GM18508 (cell line): ENCODE measurements at regions not wholly inside any gene's neighbourhood (a gene's known extent, or its start where the extent isn't known, plus 50 kb on each side); places are given as distances from the start of the nearest gene placed in this dataset.

Experiments used
- ATAC-seq: cut with Tn5 transposase; IDR thresholded peaks from one replicate; pipeline ENCODE4 v1.9.1; 2021; ENCODE audit warnings: moderate number of reproducible peaks; ENCODE audit not compliant: insufficient read depth, unreplicated experiment

DNA sequence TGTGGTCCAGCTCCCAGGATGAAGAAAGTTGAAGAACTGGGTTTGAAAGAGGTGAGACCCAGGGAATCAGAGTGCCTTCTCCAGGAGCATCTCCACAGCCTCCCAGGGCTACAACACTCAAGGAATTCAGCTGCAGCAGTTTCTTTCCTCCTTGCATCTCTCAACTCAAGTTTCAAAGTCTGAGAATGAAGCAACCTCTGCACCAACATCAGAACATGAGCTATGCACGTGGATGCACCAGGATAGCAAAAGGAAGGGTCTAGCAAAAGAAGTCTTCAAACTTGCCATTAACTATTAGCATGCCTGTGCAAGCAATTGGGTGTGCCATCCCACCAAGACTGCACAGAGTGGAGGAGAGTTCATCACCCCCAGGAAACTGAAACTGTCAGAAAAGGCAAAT lies 193.9 kb downstream of the OTOR start:
- no peak for ATAC-seq

DNA sequence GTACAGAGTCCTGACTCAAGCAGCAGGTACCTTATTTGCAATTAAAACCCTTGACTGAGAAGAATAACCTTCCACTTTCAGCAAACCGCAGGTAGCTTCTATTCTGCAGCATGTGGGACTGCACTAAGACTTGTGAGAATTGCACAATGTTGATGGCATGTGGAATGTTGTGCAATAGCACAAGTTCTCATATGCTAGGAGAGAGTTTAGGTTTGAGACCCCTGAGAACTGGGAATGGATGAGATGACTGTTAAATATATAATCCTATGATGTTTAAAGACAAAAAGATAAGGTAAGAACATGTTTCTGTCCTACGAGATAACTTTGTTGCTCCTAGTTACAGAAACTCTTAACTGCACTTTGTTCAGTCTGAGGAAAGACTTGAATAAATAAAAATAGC lies 194.6 kb downstream of the OTOR start:
- ATAC-seq, result no peak

DNA sequence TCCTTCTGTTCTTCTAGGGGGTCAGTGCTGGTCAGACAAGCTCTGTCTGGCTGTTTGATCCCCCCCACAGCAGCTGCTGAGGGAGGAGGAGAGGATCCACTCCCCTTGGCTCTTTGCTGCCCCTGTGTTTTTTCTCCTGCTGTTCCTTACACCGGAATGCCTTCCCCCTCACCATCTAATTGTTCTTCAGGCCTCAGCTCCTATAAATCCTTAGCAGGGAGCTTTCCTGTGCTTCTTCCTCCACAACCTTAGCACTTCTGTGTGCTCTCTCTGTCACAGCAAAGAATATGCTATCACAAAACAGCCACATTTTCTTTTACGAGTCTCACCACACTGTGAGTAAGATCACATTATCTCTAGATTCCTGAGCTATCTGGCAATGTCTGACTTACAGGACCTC lies 196.6 kb downstream of the OTOR start:
- no peak for ATAC-seq

DNA sequence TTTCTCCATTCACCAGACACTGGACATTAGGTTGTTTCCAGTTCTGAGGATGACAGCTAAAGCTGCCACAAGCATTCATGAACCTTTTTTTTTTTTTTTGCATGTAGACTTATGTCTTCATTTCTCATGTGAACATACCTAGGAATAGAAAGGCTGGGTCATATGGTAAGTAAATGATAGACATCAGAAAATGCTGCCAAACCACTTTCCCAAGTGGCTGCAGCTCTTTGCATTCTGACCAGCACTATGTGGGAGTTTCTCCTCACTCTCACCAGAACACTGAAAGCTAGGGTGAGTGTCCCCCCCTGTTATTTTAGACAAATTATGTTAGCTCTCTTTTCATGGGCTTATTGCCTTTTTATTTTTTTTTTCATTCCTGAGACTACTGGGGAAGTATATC lies 197.5 kb downstream of the OTOR start:
- ATAC-seq, result no peak

DNA sequence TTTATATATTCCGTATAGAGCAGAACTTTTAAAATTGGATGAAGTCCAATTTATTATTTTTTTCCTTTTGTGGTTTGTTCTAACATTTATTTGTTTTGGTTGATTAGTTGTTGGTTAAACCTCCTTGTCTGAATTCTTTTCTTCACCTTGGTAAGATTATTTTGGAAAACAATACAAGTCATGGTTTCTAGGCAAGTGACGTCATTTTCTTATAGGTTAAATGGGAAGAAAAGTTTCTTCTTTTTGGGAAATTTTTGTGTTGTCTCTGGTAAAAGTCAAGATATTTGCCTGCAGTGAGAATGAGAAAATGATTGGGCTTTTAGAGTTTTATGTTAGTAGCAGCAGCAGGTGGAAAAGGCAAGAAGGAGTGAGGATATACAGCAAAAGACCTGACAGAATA lies 197.9 kb downstream of the OTOR start:
- ATAC-seq, result no peak

DNA sequence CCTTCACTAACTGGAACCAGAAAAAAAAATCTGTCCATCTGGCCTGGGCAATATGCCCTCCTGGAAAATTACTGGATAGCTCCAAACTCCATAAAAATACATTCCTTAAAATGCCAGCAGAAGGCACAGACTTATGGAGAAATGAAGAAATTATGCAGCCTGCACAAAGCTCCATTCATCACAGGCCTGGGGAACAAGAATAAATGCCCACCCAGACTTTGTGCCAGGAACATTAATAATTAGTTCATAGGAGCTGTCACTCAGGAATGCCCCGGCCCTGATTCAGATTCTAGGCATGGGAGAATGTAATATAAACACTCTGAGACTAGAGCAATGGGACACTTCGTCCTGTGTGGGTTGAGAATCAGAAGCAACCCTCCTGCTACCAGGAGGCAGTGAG lies 199.3 kb downstream of the OTOR start:
- no peak for ATAC-seq

DNA sequence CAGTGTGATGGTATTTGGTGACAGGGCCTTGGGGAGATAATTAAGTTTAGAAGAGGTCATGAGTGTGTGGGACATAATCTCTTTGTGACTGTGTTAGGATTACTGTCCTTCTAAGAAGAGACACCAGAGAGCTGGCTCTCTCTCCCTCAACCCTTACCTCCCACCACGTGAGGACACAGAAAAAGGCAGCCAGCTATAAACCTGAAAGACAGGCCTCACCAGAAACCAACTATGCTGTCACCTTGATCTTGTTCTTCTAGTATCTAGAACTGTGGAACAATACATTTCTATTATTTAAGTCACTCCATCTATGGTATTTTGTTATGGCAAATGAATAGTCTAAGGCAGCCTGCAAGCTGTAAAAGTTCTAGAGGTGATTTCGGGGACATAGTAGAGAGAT lies 203.7 kb downstream of the OTOR start:
- ATAC-seq, result no peak

DNA sequence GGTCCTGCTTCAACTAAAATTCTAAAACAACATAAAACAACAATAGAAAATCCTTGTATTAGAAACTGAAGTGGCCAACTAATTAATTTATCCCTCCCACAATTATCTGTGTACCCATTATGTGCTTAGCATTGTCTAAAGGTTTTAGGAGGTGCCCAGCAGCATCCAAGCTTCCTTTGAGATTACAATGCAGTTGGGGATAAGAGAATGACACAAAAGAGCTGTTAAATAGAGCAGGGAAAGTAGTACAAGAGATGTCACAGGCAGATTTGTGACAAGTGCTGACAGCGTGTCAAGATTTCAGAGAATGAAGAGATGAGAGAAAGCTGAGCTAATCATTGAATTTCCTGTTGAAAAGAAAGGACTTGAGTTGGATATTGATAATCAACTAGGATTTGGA lies 204.8 kb downstream of the OTOR start:
- ATAC-seq, result no peak

DNA sequence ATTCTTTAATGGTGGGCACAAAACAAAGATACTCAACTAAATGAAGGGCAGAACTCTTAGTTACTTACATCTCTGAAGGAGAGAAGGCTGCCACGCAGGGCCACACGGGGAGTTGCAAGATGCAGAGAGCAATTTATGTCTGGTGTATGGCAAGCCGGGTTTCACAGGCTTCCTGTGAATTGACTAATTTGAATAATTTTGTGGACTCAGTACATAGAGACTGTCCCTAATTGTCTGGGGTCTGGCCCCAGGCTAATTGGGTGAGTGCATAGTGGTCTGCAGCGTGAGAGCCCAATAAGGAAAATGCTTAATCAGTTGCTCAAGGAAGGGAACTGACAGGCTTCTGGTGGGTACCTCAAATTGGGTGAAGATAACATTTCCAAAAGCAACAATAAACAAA lies 205.7 kb downstream of the OTOR start:
- no peak for ATAC-seq

DNA sequence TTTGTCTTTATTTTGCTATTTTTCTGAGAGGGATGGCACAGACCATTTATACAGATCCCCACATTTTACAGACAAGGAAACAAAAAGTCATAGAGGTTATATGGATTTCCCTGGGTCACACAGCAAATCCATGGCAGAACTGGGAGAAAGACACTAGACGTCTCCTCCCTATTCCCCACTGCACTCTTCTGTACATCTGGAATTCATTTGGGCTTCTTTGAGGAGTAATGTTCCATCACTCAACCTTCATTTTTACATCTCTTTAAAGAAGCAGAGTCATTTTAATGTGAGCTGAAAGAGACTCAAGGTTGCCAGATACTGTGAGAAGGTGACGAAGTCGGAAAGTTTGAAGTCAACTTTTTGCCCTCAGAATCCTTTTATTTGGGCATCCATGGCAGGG lies 207.3 kb downstream of the OTOR start:
- no peak for ATAC-seq

DNA sequence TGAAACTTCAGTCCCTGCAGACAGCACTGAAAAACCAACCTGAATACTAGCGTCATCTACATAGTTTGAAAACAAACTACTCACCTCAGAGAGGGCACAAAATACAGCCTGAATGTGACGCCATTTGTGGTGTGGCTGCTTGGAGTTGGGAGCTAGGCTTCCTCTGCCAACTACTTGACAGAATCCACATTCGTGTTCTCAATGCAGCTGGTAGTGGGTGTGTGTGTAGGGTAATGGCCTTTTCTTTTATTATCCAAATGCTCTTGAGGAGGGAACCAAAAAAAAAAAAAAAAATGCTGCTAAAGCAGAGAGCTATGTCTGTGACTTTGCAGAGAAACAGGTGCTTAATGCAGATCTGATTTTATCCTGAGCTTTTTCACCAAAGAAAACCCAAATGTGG lies 207.8 kb downstream of the OTOR start:
- ATAC-seq, result no peak

DNA sequence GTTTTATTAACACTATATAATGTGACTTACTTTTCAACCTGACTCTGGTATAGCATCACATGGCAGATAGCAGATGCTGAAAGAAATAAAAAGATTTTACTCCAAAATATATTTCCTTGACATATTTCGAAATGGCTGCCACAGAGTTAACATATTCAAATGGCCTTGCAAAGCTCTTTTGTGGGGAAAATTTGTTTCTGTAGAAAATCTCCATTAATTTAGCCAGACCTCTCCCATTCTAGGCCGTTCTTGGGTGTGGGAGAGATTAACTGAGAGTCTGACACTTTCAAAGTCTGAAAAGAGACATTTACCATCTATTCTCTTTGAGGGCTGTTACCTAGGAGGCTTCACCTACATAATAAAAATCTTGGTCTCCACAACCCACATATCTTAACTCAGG lies 217.2 kb downstream of the OTOR start:
- no peak for ATAC-seq

DNA sequence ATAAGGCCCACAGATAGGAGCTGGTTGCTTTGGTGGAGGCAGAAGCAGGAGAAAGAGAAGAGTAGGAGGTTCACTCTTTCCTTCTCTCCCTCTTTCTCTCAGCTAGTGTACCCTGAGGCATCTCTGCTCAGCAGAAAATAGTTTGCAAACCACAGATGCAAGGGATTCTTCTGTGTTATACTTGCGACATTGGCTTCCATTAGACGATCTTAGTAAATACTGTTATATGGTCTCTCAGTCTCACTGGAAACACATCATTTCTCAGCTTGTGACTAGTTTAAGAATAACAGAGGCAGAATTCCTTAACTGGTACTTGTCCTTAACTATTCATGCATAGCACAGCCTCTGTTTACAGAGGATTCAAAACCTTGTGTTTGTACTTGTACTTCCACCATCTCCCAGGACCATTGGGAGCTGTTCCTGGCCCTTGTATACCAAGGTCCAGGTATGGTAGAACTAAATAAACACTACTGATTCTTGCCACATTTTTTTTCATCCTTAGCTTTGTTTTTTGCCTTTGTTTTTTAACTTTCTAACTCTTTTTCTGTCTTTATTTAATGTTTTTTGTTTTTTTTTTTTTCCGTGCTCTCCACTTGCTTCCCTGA lies 218.2 kb downstream of the OTOR start:
- no peak for ATAC-seq

DNA sequence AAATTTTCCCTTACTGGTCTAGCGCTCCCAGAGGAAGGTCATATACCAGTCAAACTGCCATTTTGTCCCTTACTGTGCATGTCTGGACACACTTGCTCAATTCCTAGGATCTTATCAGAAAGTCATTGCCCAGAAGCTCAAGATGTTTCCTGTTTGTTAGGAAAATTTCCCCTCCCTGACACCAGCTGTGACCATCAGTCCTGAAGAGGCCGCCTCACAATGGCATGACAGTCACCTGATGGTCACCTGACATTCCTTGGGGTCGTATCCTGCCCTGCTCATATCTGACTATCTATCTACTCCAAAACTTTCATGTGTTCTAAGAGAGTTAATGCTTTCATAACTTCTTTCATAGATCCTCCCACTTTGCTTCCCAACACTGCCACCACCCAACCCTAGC lies 219.9 kb downstream of the OTOR start:
- no peak for ATAC-seq

DNA sequence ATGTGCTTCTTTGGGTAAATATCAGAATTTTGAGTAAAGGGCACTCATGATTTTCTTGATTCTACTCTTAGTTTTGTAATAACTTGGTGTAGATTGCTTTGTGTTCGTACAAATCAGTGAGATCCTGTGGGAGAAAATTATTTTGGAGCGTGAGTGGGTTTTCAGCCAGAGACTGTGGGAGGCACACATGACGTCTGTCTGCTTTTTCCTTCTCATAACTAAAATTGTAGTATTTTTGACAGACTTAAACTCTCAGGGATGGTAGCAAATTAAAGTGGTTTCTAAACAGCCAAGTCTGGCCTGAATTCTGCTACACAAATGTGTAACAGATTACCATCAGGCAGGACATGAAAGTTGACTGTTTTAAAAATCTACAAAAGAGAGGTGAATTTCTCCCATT lies 222.6 kb downstream of the OTOR start:
- ATAC-seq, result no peak

DNA sequence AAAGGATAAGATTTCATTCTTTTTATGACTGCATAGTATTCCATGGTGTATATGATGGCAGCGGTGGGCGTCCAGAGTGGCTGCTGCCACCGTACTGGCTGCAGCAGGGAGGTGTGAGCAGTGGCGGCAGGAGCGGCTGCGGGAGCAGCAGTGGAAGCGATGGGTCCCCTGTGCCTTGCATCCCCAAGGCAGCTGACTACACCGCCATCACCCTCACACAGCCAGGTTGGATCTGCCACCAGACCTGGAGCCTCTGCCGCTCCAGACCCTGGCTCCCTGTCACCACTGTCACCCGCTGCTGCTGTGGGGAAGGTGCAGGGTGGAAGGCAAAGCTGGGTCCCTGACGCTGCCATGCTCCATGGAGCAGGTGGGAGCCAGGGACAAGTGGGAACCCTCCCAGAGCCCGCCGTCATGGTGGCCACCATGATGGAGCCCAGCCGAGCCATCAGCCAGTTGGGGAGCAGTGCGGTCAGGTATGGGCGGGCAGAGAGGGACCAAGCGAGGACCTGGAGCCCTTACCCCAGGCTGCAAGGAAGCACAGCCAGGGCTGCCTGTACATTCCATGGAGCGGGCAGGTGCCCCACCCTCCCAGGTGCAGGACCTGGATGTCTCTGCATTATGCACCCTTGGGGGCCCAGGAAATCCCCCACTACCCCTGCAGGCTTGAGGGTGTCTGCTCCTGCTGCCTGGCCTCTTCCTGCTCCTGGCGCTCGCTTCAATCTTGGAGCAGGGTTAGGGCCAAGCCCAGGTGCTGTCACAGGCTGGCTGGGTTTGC lies 226.1 kb downstream of the OTOR start:
- ATAC-seq, result no peak

DNA sequence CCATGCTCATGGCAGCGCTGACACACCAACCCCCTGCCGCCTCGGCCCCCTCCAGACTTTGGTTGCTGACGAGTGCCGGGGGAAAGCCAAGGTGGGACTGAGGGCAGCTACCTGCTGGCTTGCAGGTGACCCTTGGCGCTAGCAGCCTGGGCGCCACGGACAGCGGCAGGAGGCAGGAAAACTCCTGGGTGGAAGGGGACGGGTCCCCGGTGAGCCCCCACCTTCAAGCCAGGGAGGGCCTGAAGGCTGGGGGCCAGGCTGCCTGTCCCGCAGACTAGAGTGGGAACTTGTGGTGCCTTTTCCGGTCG lies 226.7 kb downstream of the OTOR start:
- no peak for ATAC-seq

DNA sequence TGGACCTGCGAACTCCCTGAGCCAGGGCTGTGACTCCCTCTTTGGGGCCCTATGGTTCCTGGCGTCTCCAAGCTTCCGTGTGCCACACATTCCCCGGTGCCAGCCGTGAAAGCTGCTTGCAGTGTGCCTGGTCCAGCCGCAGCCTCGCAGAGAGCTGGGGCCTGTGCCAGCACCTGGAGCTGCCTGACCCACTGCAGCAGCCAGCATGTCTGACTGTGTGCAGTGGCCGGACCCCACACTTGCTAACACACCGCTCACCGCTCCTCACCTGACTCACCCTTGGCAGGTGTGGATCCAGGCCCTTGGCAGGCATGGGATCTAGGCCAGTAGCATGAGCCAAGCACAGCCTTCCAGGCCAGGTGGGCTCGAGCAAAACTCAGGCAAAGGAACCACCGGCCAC lies 227.5 kb downstream of the OTOR start:
- no peak for ATAC-seq

DNA sequence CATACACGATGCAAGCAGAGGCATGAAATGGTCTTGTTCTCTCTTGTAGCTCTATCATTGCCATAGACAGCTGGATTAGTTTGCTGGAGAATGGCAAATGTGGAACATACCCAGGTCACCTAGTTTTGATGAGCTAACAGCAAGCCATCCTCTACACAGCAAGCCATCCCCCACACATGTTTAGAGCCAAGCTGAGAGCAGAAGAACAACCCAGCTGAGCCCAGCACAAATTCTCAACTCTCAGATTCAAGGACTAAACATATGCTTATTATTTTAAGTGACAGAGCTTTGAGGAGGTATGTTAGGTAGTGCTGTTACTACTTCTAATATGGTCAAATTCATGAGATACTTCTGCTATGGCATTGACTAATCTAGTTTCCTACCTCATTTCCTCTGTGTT lies 230.3 kb downstream of the OTOR start:
- ATAC-seq, result no peak

DNA sequence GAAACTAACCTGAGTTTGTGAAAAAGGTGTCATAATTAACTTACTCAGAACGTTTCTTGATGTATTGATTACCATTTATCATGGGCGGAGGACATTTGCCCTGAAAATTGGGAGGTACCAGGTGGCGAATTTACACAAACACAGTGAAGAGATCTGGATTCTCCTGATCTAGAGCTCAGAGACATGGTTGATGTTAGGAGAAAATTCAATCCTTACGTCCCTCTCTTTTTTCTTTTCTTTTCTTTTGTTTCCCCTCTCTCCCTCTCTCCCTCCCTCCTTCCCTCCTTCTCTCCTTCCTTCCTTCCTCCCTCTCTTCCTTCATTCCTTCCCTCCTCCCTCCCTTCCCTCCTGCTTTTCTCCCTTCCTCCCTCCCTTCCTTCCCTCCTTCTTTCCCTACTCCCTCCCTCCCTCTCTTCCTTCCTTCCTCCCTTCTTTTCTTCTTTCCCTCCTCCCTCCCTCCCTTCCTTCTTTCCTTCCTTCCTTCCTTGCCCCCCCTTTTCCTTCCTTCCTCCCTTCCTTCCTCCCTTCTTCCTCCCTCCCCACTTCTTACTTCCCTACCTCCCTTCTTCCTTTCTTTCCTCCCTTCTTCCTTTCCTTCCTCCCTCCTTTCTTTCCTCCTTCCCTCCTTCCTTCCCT lies 234.1 kb downstream of the OTOR start:
- ATAC-seq, result no peak

DNA sequence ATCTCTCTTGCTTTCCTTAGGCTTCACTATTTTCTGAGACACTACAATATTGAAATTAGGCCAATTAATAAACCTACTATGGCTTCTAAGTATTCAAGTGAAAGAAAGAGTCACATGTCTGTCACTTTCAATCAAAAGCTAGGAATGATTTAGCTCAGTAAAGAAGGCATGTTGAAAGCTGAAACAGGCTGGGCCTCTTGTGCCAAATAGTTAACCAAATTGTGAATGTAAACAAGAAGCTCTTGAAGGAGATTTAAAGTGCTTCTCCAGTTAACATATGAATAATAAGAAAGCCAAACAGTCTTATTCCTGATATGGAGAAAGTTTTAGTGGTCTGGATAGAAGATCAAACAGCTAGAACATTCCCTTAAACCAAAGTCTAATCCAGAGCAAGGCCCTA lies 236.3 kb downstream of the OTOR start:
- ATAC-seq, result no peak
